HL-60 (cell line): ENCODE measurements at regions not wholly inside any gene's neighbourhood (a gene's known extent, or its start where the extent isn't known, plus 50 kb on each side); places are given as distances from the start of the nearest gene placed in this dataset.

ENCODE experiments used
- SPI1 ChIP-seq: IDR thresholded peaks from 2 replicates; pipeline ENCODE4 v1.6.1; 2012; ENCODE audit warnings: low read depth, mild to moderate bottlenecking, borderline replicate concordance
- TF ChIP-seq, protein P1 (sequence below): IDR thresholded peaks from one replicate; pipeline ENCODE4 v1.5.1; 2011; ENCODE audit warnings: low read length, control low read depth, inconsistent platforms; ENCODE audit not compliant: insufficient read depth
- TF ChIP-seq, protein P2 (sequence below): IDR thresholded peaks from 2 replicates; pipeline ENCODE4 v1.6.1; 2012; ENCODE audit warnings: low read depth; ENCODE audit not compliant: insufficient replicate concordance

GRCh38 chr11:15888556-15889345 is 467.6 kb downstream of the SOX6 start:
- TF ChIP-seq, protein P1, sequence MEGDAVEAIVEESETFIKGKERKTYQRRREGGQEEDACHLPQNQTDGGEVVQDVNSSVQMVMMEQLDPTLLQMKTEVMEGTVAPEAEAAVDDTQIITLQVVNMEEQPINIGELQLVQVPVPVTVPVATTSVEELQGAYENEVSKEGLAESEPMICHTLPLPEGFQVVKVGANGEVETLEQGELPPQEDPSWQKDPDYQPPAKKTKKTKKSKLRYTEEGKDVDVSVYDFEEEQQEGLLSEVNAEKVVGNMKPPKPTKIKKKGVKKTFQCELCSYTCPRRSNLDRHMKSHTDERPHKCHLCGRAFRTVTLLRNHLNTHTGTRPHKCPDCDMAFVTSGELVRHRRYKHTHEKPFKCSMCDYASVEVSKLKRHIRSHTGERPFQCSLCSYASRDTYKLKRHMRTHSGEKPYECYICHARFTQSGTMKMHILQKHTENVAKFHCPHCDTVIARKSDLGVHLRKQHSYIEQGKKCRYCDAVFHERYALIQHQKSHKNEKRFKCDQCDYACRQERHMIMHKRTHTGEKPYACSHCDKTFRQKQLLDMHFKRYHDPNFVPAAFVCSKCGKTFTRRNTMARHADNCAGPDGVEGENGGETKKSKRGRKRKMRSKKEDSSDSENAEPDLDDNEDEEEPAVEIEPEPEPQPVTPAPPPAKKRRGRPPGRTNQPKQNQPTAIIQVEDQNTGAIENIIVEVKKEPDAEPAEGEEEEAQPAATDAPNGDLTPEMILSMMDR, result no peak
- TF ChIP-seq, protein P2, sequence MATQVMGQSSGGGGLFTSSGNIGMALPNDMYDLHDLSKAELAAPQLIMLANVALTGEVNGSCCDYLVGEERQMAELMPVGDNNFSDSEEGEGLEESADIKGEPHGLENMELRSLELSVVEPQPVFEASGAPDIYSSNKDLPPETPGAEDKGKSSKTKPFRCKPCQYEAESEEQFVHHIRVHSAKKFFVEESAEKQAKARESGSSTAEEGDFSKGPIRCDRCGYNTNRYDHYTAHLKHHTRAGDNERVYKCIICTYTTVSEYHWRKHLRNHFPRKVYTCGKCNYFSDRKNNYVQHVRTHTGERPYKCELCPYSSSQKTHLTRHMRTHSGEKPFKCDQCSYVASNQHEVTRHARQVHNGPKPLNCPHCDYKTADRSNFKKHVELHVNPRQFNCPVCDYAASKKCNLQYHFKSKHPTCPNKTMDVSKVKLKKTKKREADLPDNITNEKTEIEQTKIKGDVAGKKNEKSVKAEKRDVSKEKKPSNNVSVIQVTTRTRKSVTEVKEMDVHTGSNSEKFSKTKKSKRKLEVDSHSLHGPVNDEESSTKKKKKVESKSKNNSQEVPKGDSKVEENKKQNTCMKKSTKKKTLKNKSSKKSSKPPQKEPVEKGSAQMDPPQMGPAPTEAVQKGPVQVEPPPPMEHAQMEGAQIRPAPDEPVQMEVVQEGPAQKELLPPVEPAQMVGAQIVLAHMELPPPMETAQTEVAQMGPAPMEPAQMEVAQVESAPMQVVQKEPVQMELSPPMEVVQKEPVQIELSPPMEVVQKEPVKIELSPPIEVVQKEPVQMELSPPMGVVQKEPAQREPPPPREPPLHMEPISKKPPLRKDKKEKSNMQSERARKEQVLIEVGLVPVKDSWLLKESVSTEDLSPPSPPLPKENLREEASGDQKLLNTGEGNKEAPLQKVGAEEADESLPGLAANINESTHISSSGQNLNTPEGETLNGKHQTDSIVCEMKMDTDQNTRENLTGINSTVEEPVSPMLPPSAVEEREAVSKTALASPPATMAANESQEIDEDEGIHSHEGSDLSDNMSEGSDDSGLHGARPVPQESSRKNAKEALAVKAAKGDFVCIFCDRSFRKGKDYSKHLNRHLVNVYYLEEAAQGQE, result no peak
- TF ChIP-seq SPI1, result no peak
